HEK293 (cell line): ENCODE measurements at regions not wholly inside any gene's neighbourhood (a gene's known extent, or its start where the extent isn't known, plus 50 kb on each side); places are given as distances from the start of the nearest gene placed in this dataset.

ENCODE experiments used
- CTCF ChIA-PET: fragments of 350-600 bp; formaldehyde crosslinking; extraction: SDS; loops from one replicate; lab custom pipeline; 2021; ENCODE audit warnings: antibody characterized with exemption; lab: Yijun Ruan, JAX
- POLR2A ChIA-PET: fragments of 300-600 bp; formaldehyde crosslinking; extraction: SDS; loops from one replicate; lab custom pipeline; 2020; ENCODE audit warnings: antibody characterized with exemption, inconsistent platforms; lab: Yijun Ruan, JAX
- H3K27ac ChIP-seq: fragments of 200-500 bp; sonication (Bioruptor generic); 2 replicates; pipeline ENCODE4 v1.5.1; 2014; ENCODE audit warnings: low read depth, low read length, control low read depth, inconsistent platforms; ENCODE audit errors: extremely low read depth
- H3K36me3 ChIP-seq, 2 experiments: fragments of 200-500 bp in 1 of 2; sonication (Bioruptor generic) in 1 of 2; 1 replicate in 1 of 2; 2 replicates in 1 of 2; pipeline ENCODE4 v1.5.1; 2014 to 2017; ENCODE audit warnings: inconsistent platforms in 2 of 2, low read length in 2 of 2; ENCODE audit not compliant: control insufficient read depth in 2 of 2, insufficient read depth in 1 of 2
- H3K4me1 ChIP-seq: fragments of 200-500 bp; sonication (Bioruptor generic); 2 replicates; pipeline ENCODE4 v1.5.1; 2014; ENCODE audit warnings: mild to moderate bottlenecking, low read length, inconsistent platforms; ENCODE audit not compliant: control insufficient read depth, insufficient read depth
- H3K4me3 ChIP-seq: 2 replicates; pipeline ENCODE4 v1.5.1; 2011; ENCODE audit warnings: low read depth, mild to moderate bottlenecking, control low read depth, low read length, moderate library complexity
- H3K9me3 ChIP-seq: fragments of 200-500 bp; sonication (Bioruptor generic); 2 replicates; pipeline ENCODE4 v1.5.1; 2014; ENCODE audit warnings: low read depth, low read length, inconsistent platforms; ENCODE audit not compliant: control insufficient read depth, insufficient read depth
- GLIS1 ChIP-seq: fragments of 450-650 bp; formaldehyde crosslinking; IDR thresholded peaks from 2 replicates; pipeline ENCODE4 v1.5.1; 2016; ENCODE audit warnings: missing biosample characterization, missing genetic modification characterization
- MYNN ChIP-seq: fragments of 450-650 bp; formaldehyde crosslinking; IDR thresholded peaks from 2 replicates; pipeline ENCODE4 v1.5.1; 2016; ENCODE audit warnings: missing biosample characterization, missing genetic modification characterization, borderline replicate concordance
- PRDM1 ChIP-seq: fragments of 450-650 bp; formaldehyde crosslinking; IDR thresholded peaks from 2 replicates; pipeline ENCODE4; 2016; ENCODE audit warnings: missing biosample characterization, missing genetic modification characterization
- PRDM10 ChIP-seq: fragments of 450-650 bp; formaldehyde crosslinking; IDR thresholded peaks from 2 replicates; pipeline ENCODE4 v1.5.1; 2016; ENCODE audit warnings: missing biosample characterization, missing genetic modification characterization
- PRDM6 ChIP-seq: fragments of 450-650 bp; formaldehyde crosslinking; IDR thresholded peaks from 2 replicates; pipeline ENCODE4 v1.5.1; 2017; ENCODE audit warnings: missing biosample characterization, missing genetic modification characterization
- TCF7L2 ChIP-seq: IDR thresholded peaks from 2 replicates; pipeline ENCODE4 v1.6.1; 2011; ENCODE audit warnings: low read depth, mild to moderate bottlenecking, inconsistent platforms, low read length, moderate library complexity, borderline replicate concordance
- ZBTB26 ChIP-seq: fragments of 450-650 bp; formaldehyde crosslinking; optimal IDR thresholded peaks from 2 replicates; pipeline ENCODE3; 2016; ENCODE audit warnings: missing biosample characterization, mild to moderate bottlenecking, missing genetic modification characterization
- ZFP41 ChIP-seq: fragments of 450-650 bp; formaldehyde crosslinking; IDR thresholded peaks from 2 replicates; pipeline ENCODE4 v1.5.1; 2016; ENCODE audit warnings: missing biosample characterization, missing genetic modification characterization, borderline replicate concordance
- ZNF175 ChIP-seq: fragments of 450-650 bp; formaldehyde crosslinking; IDR thresholded peaks from 2 replicates; pipeline ENCODE4 v1.5.1; 2016; ENCODE audit warnings: missing biosample characterization, missing genetic modification characterization
- ZNF19 ChIP-seq: fragments of 450-650 bp; formaldehyde crosslinking; IDR thresholded peaks from 2 replicates; pipeline ENCODE4; 2016; ENCODE audit warnings: missing biosample characterization, missing genetic modification characterization, low read depth
- ZNF311 ChIP-seq: fragments of 450-650 bp; formaldehyde crosslinking; IDR thresholded peaks from 2 replicates; pipeline ENCODE4 v1.5.1; 2017; ENCODE audit warnings: missing biosample characterization, missing genetic modification characterization, borderline replicate concordance
- ZNF555 ChIP-seq: fragments of 450-650 bp; formaldehyde crosslinking; conservative IDR thresholded peaks from 2 replicates; pipeline ENCODE4 v1.5.1; 2017; ENCODE audit warnings: missing biosample characterization, mild to moderate bottlenecking, missing genetic modification characterization, inconsistent platforms
- ZNF561 ChIP-seq: fragments of 450-650 bp; IDR thresholded peaks from 2 replicates; pipeline ENCODE4 v1.5.1; 2018; ENCODE audit warnings: missing biosample characterization, missing genetic modification characterization, borderline replicate concordance
- ZNF692 ChIP-seq: fragments of 450-650 bp; formaldehyde crosslinking; IDR thresholded peaks from 2 replicates; pipeline ENCODE4 v1.5.1; 2016; ENCODE audit warnings: missing biosample characterization, missing genetic modification characterization
- ZSCAN18 ChIP-seq: fragments of 450-650 bp; formaldehyde crosslinking; IDR thresholded peaks from 2 replicates; pipeline ENCODE4 v1.5.1; 2016; ENCODE audit warnings: missing biosample characterization, missing genetic modification characterization

- Histone ChIP-seq H3K36me3 (no peaks in the 10 kb centered on the region), H3K4me3 (no peak overlapping the region), H3K27ac (no peak overlapping the region)
- POLR2A ChIA-PET, result no interaction called here
- CTCF ChIA-PET, result interaction anchor here (0.6 kb wide), 1 partner anchor 375 kb away, joined by 3 read pairs; no protein-coding TSS in a partner anchor
- TF ChIP-seq GLIS1 (tag by site-specific recombination) (no peak), ZSCAN18 (no peak), TCF7L2 (no peak), MYNN (no peak), ZBTB26 (tag by site-specific recombination) (no peak), ZNF311 (tag by site-specific recombination) (no peak)
- TF ChIP-seq, all 188 proteins: peak for 0
- Histone ChIP-seq H3K9me3 (no peaks in the 10 kb centered on the region), H3K4me1 (no peaks in the 10 kb centered on the region)
Observed at GRCh38 chr16:51085271-51085670, 65.8 kb downstream of the SALL1 start.

GRCh38 chr16:51084074-51084928, 66.8 kb downstream of the SALL1 start:
- POLR2A ChIA-PET, result no interaction called here
- Histone ChIP-seq H3K4me3 (no peak overlapping the region), H3K9me3 (no peaks in the 10 kb centered on the region), H3K36me3 (no peaks in the 10 kb centered on the region), H3K27ac (no peak overlapping the region), H3K4me1 (no peaks in the 10 kb centered on the region)
- CTCF ChIA-PET, result interaction anchor here (0.7 kb wide), 1 partner anchor 191 kb away, joined by 3 read pairs; no protein-coding TSS in a partner anchor
- TF ChIP-seq PRDM10 (tag by site-specific recombination), result peak; percentile 85
- TF ChIP-seq GLIS1 (tag by site-specific recombination), result peak; percentile 44
- TF ChIP-seq ZNF175 (tag by site-specific recombination), result no peak
- TF ChIP-seq ZNF19 (tag by site-specific recombination), result no peak
- TF ChIP-seq ZNF692 (tag by site-specific recombination), result no peak
- TF ChIP-seq ZNF561 (tag by site-specific recombination), result no peak
- TF ChIP-seq ZFP41 (tag by site-specific recombination), result no peak
- 0 out of 2 replicates have a peak, but pooled peaks have one; percentile 16 for TF ChIP-seq PRDM6
- TF ChIP-seq ZNF555 (tag by site-specific recombination), result no peak
- TF ChIP-seq PRDM1 (tag by site-specific recombination), result peak; percentile 32; the same call in 1 of the 2 replicates
